GM12878 (cell line): ENCODE measurements at regions not wholly inside any gene's neighbourhood (a gene's known extent, or its start where the extent isn't known, plus 50 kb on each side); places are given as distances from the start of the nearest gene placed in this dataset.

Source experiments
- ATAC-seq: fragments of 200-7000 bp; cut with Tn5 transposase; 3 replicates; pipeline ENCODE4 v1.9.1; 2020; ENCODE audit warnings: mild to moderate bottlenecking, moderate library complexity
- BruUV-seq: library from RNA; stranded (reverse); fragments of 400-500 nt; replicated peaks from 2 replicates; lab custom pipeline; 2021; lab: Mats Ljungman, UMichigan
- CTCF ChIA-PET: fragments of 300-600 bp; sonication (Branson Sonifier 250); formaldehyde crosslinking; extraction: SDS; loops from one replicate; lab custom pipeline; 2021; ENCODE audit warnings: inconsistent platforms; lab: Yijun Ruan, JAX
- POLR2A ChIA-PET: fragments of 350-600 bp; formaldehyde crosslinking; extraction: SDS; loops from one replicate; lab custom pipeline; 2021; ENCODE audit warnings: inconsistent platforms; lab: Charles Lee
- RAD21 ChIA-PET: fragments of 300-600 bp; sonication (Branson Sonifier 250); formaldehyde crosslinking; loops from one replicate; lab custom pipeline; 2023; ENCODE audit warnings: antibody characterized with exemption; ENCODE audit not compliant: unreplicated experiment; lab: Charles Lee
- SMC1A ChIA-PET: fragments of 300-600 bp; sonication (Branson Sonifier 250); formaldehyde crosslinking; loops from one replicate; lab custom pipeline; 2023; ENCODE audit not compliant: unreplicated experiment, uncharacterized antibody; lab: Charles Lee
- DNase-seq: peaks from one replicate; pipeline ENCODE4 v3.0.0-alpha.2; 2011; ENCODE audit warnings: low read depth, low spot score
- FAIRE-seq: peaks from 3 replicates; lab custom pipeline; 2011; peaks lifted over from hg19 to GRCh38; lab: Jason Lieb, UNC
- H2AFZ ChIP-seq: 2 replicates; pipeline ENCODE4 v1.6.0; 2011; ENCODE audit warnings: low read depth, low read length, control low read depth; ENCODE audit not compliant: control insufficient read depth
- H3K27ac ChIP-seq: 2 replicates; pipeline ENCODE4 v1.5.1; 2011; ENCODE audit warnings: control low read depth; ENCODE audit not compliant: control insufficient read depth, insufficient read depth
- H3K27me3 ChIP-seq, 2 experiments: replicated peaks in 1 of 2; 2 replicates each; pipeline versions ENCODE4 v1.6.0 to v1.6.1; 2011; ENCODE audit warnings: low read length in 1 of 2; ENCODE audit not compliant: control insufficient read depth in 2 of 2, insufficient read depth in 2 of 2
- H3K36me3 ChIP-seq, 2 experiments: 2 replicates each; pipeline ENCODE4 v1.5.1; 2011; ENCODE audit warnings: low read length in 1 of 2; ENCODE audit not compliant: control insufficient read depth in 2 of 2, insufficient read depth in 2 of 2
- H3K4me1 ChIP-seq: 2 replicates; pipeline ENCODE4 v1.6.1; 2011; ENCODE audit warnings: mild to moderate bottlenecking, low read length, moderate library complexity, mixed read lengths; ENCODE audit not compliant: control insufficient read depth, insufficient read depth
- H3K4me2 ChIP-seq: 2 replicates; pipeline ENCODE4 v1.6.0; 2011; ENCODE audit warnings: control low read depth; ENCODE audit not compliant: control insufficient read depth, insufficient read depth
- H3K4me3 ChIP-seq: fragments of 200-600 bp; sonication (generic); 2 replicates; pipeline ENCODE4 v1.5.1; 2016
- H3K79me2 ChIP-seq: 2 replicates; pipeline ENCODE4 v1.6.0; 2011; ENCODE audit warnings: low read length; ENCODE audit not compliant: control insufficient read depth, insufficient read depth
- H3K9ac ChIP-seq: 2 replicates; pipeline ENCODE4 v1.8.0; 2011; ENCODE audit warnings: low read length, control low read depth, mixed read lengths; ENCODE audit not compliant: control insufficient read depth, insufficient read depth
- H3K9me3 ChIP-seq: replicated peaks from 3 replicates; pipeline ENCODE4 v1.5.1; 2011; ENCODE audit warnings: mild to moderate bottlenecking, low read length; ENCODE audit not compliant: control insufficient read depth, insufficient read depth
- H4K20me1 ChIP-seq: 2 replicates; pipeline ENCODE4 v1.6.0; 2011; ENCODE audit not compliant: control insufficient read depth, insufficient read depth
- CEBPZ ChIP-seq: fragments of 150-350 bp; IDR thresholded peaks from 2 replicates; pipeline ENCODE4 v1.6.1; 2016; ENCODE audit warnings: low read depth, low read length
- EP300 ChIP-seq, 2 experiments: fragments of 150-350 bp in 1 of 2; IDR thresholded peaks; 2 replicates each; pipeline ENCODE4 v1.6.1; 2011 to 2012; ENCODE audit warnings: low read depth in 2 of 2, low read length in 2 of 2, borderline replicate concordance in 1 of 2, improper control_type of control experiment in 1 of 2, inconsistent platforms in 1 of 2; ENCODE audit not compliant: control insufficient read depth in 1 of 2
- HSF1 ChIP-seq: fragments of 150-350 bp; IDR thresholded peaks from 2 replicates; pipeline ENCODE4 v1.6.1; 2014; ENCODE audit warnings: mild to moderate bottlenecking, low read depth, low read length
- JUNB ChIP-seq: IDR thresholded peaks from 2 replicates; pipeline ENCODE4 v1.6.1; 2016; ENCODE audit warnings: antibody characterized with exemption, mild to moderate bottlenecking
- JUND ChIP-seq: IDR thresholded peaks from 2 replicates; pipeline ENCODE4 v1.6.1; 2012; ENCODE audit warnings: low read depth, mild to moderate bottlenecking, low read length, improper control_type of control experiment, moderate library complexity
- KAT2A ChIP-seq: conservative IDR thresholded peaks from 2 replicates; pipeline ENCODE4 v1.6.1; 2011; ENCODE audit warnings: low read depth, low read length; ENCODE audit not compliant: control insufficient read depth
- NR2C1 ChIP-seq: fragments of 450-650 bp; IDR thresholded peaks from 2 replicates; pipeline ENCODE4 v1.6.1; 2017; ENCODE audit warnings: antibody characterized with exemption, mild to moderate bottlenecking, moderate library complexity
- NRF1 ChIP-seq: conservative IDR thresholded peaks from 2 replicates; pipeline ENCODE4 v1.6.1; 2011; ENCODE audit warnings: mild to moderate bottlenecking, low read depth, low read length, improper control_type of control experiment
- POLR2A ChIP-seq: IDR thresholded peaks from 2 replicates; pipeline ENCODE4 v1.6.1; 2011; ENCODE audit warnings: low read depth, mild to moderate bottlenecking, low read length
- RCOR1 ChIP-seq: conservative IDR thresholded peaks from 2 replicates; pipeline ENCODE4 v1.6.1; 2012; ENCODE audit warnings: low read depth, low read length, improper control_type of control experiment
- RELA ChIP-seq: fragments of 450-650 bp; IDR thresholded peaks from 2 replicates; pipeline ENCODE4 v1.8.0; 2014; ENCODE audit warnings: borderline replicate concordance; ENCODE audit not compliant: partially characterized antibody
- USF2 ChIP-seq: IDR thresholded peaks from 2 replicates; pipeline ENCODE4 v1.6.1; 2011; ENCODE audit warnings: low read depth, low read length, improper control_type of control experiment, borderline replicate concordance
- WRNIP1 ChIP-seq: IDR thresholded peaks from 2 replicates; pipeline ENCODE4 v1.6.1; 2011; ENCODE audit warnings: low read depth, low read length, improper control_type of control experiment, borderline replicate concordance
- ZNF24 ChIP-seq: fragments of 450-650 bp; IDR thresholded peaks from 2 replicates; pipeline ENCODE4 v1.6.1; 2017; ENCODE audit warnings: antibody characterized with exemption, mild to moderate bottlenecking
- WGBS: methylation state at CpG from one replicate; pipeline ENCODE4 v1.1.6; 2016; ENCODE audit warnings: low lambda C conversion rate; ENCODE audit not compliant: insufficient replicate concordance, insufficient coverage; ENCODE audit errors: missing lambda C conversion rate; 5-methylcytosine and 5-hydroxymethylcytosine counted together
- in situ Hi-C: fragments of 300-500 bp; cut with MboI; formaldehyde crosslinking; loops from 9 replicates; pipeline ENCODE4 v1.14.3; 2018; ENCODE audit warnings: mixed read lengths
- intact Hi-C: fragments of 100-400 bp; cut with micrococcal nuclease; formaldehyde crosslinking; loops from one replicate; pipeline ENCODE4 v1.14.2; 2022; ENCODE audit not compliant: unreplicated experiment

- in situ Hi-C loops, result no loop called here
- FAIRE-seq, result no peak
Measured at GRCh38 chr15:39330061-39330460, 250.8 kb upstream of the THBS1 start.

More at GRCh38 chr15:39330061-39330460, 250.8 kb upstream of the THBS1 start:
- Histone ChIP-seq H3K27me3 (no peaks in the 10 kb centered on the region), H3K27ac (no peak overlapping the region), H3K4me2 (no peak overlapping the region), H3K9ac (no peak overlapping the region), H3K4me1 (no peaks in the 10 kb centered on the region), H3K4me3 (no peak overlapping the region), H4K20me1 (no peaks in the 10 kb centered on the region), H3K9me3 (no peaks in the 10 kb centered on the region), H3K79me2 (no peaks in the 10 kb centered on the region)
- intact Hi-C loops, result no loop called here
- ChIA-PET RAD21 (no interaction called here), CTCF (interaction anchor here (0.6 kb wide), 1 partner anchor 894 kb away, joined by 6 read pairs; no protein-coding TSS in a partner anchor), POLR2A (no interaction called here), SMC1A (no interaction called here)
- no peak for DNase-seq
- TF ChIP-seq POLR2A (no peak), KAT2A (no peak), USF2 (no peak), EP300 (IDR thresholded peaks at IDR 0.05; ENCODE audit: borderline replicate concordance in 1 of 2, control insufficient read depth in 1 of 2, low read depth in 2 of 2, low read length in 2 of 2) (no peak), WRNIP1 (no peak), HSF1 (no peak), ZNF24 (no peak), RELA (no peak), NR2C1 (no peak), RCOR1 (no peak), CEBPZ (no peak), JUND (no peak), NRF1 (no peak), JUNB (no peak)
- TF ChIP-seq, all 136 proteins: peak for 0
- BruUV-seq, result no TSS peak
- Histone ChIP-seq H2AFZ (no peak overlapping the region), H3K36me3 (no peaks in the 10 kb centered on the region)
- WGBS, result 62% methylated on average over 6 of the region's 6 CpGs
- no peak for ATAC-seq
